Trophoblast cell (in vitro differentiated cells and primary cell): ENCODE measurements at regions not wholly inside any gene's neighbourhood (a gene's known extent, or its start where the extent isn't known, plus 50 kb on each side); places are given as distances from the start of the nearest gene placed in this dataset.

Source experiments
- DNase-seq, 2 donors: peaks; one replicate each; pipeline ENCODE4 v3.0.0-alpha.2; 2016
- H2AFZ ChIP-seq: 2 replicates; pipeline ENCODE4 v1.6.1; 2013; ENCODE audit warnings: low read length, moderate library complexity, mild to moderate bottlenecking; ENCODE audit not compliant: insufficient read depth, poor library complexity
- H2AK5ac ChIP-seq: 2 replicates; pipeline ENCODE4 v1.6.1; 2013; ENCODE audit warnings: mild to moderate bottlenecking, low read length
- H2BK120ac ChIP-seq: 2 replicates; pipeline ENCODE4 v1.6.1; 2013; ENCODE audit warnings: low read length, mild to moderate bottlenecking, moderate library complexity; ENCODE audit not compliant: insufficient read depth, poor library complexity
- H2BK12ac ChIP-seq: 2 replicates; pipeline ENCODE4 v1.6.1; 2013; ENCODE audit warnings: mild to moderate bottlenecking, low read length, moderate library complexity
- H2BK5ac ChIP-seq: 2 replicates; pipeline ENCODE4 v1.6.1; 2013; ENCODE audit warnings: low read length, low read depth, moderate library complexity, mild to moderate bottlenecking; ENCODE audit not compliant: poor library complexity
- H3K14ac ChIP-seq: 2 replicates; pipeline ENCODE4 v1.6.1; 2013; ENCODE audit warnings: mild to moderate bottlenecking, low read length
- H3K18ac ChIP-seq: 2 replicates; pipeline ENCODE4 v1.6.1; 2013; ENCODE audit warnings: mild to moderate bottlenecking, low read length
- H3K23ac ChIP-seq: 2 replicates; pipeline ENCODE4 v1.6.1; 2013; ENCODE audit warnings: low read length
- H3K27ac ChIP-seq: 2 replicates; pipeline ENCODE4 v1.5.1; 2013; ENCODE audit warnings: low read depth, mild to moderate bottlenecking, inconsistent platforms, low read length, moderate library complexity
- H3K27me3 ChIP-seq: 2 replicates; pipeline ENCODE4 v1.6.1; 2013; ENCODE audit warnings: inconsistent platforms, mild to moderate bottlenecking, low read length, moderate library complexity; ENCODE audit not compliant: insufficient read depth
- H3K36me3 ChIP-seq, 2 experiments: 1 replicate in 1 of 2; 2 replicates in 1 of 2; pipeline ENCODE4 v1.6.1; 2013; ENCODE audit warnings: low read length in 2 of 2, mild to moderate bottlenecking in 2 of 2, moderate library complexity in 1 of 2; ENCODE audit not compliant: insufficient read depth in 2 of 2, control insufficient read depth in 1 of 2
- H3K4ac ChIP-seq: 2 replicates; pipeline ENCODE4 v1.6.1; 2013; ENCODE audit warnings: low read depth, mild to moderate bottlenecking, low read length, moderate library complexity
- H3K4me1 ChIP-seq, 2 experiments: 1 replicate in 1 of 2; 2 replicates in 1 of 2; pipeline ENCODE4 v1.6.1; 2013; ENCODE audit warnings: low read length in 2 of 2, mild to moderate bottlenecking in 2 of 2, moderate library complexity in 1 of 2; ENCODE audit not compliant: insufficient read depth in 2 of 2, control insufficient read depth in 1 of 2
- H3K4me2 ChIP-seq: 2 replicates; pipeline ENCODE4 v1.6.1; 2013; ENCODE audit warnings: inconsistent platforms, mild to moderate bottlenecking, low read length, moderate library complexity
- H3K4me3 ChIP-seq: 2 replicates; pipeline ENCODE4 v1.5.1; 2013; ENCODE audit warnings: mild to moderate bottlenecking, low read depth, low read length, inconsistent platforms
- H3K79me1 ChIP-seq: one replicate; pipeline ENCODE4 v1.6.1; 2013; ENCODE audit warnings: low read length
- H3K79me2 ChIP-seq: 2 replicates; pipeline ENCODE4 v1.6.1; 2013; ENCODE audit warnings: low read length, mild to moderate bottlenecking; ENCODE audit not compliant: control insufficient read depth, insufficient read depth, poor library complexity
- H3K9ac ChIP-seq: 2 replicates; pipeline ENCODE4 v1.6.1; 2013; ENCODE audit warnings: mild to moderate bottlenecking, low read length
- H3K9me3 ChIP-seq: 2 replicates; pipeline ENCODE4 v1.6.1; 2013; ENCODE audit warnings: low read depth, mild to moderate bottlenecking, control low read depth, inconsistent platforms, low read length; ENCODE audit not compliant: insufficient read depth
- H4K12ac ChIP-seq: 2 replicates; pipeline ENCODE4 v1.6.1; 2013; ENCODE audit warnings: low read depth, mild to moderate bottlenecking, low read length, moderate library complexity
- H4K8ac ChIP-seq: 2 replicates; pipeline ENCODE4 v1.6.1; 2013; ENCODE audit warnings: low read depth, mild to moderate bottlenecking, low read length, moderate library complexity
- H4K91ac ChIP-seq: one replicate; pipeline ENCODE4 v1.6.1; 2013; ENCODE audit warnings: low read depth, mild to moderate bottlenecking, low read length, moderate library complexity
- WGBS: extraction: QIAGEN DNeasy Blood & Tissue Kit; methylation state at CpG from one replicate; pipeline ENCODE4 v1.1.7; 2013; ENCODE audit warnings: missing lambda C conversion rate; ENCODE audit not compliant: insufficient read length, insufficient coverage; ENCODE audit errors: extremely low coverage; 5-methylcytosine and 5-hydroxymethylcytosine counted together

- Histone ChIP-seq H2AK5ac (no peak overlapping the region), H3K18ac (no peak overlapping the region), H3K4me3 (no peak overlapping the region), H3K4me2 (no peak overlapping the region), H4K8ac (no peak overlapping the region), H4K91ac (no peak overlapping the region), H2BK12ac (no peak overlapping the region), H3K9me3 (no peaks in the 10 kb centered on the region), H2BK120ac (no peak overlapping the region), H3K9ac (no peak overlapping the region), H3K4me1 (peaks cover 0 to 3% of the 10 kb centered on the region in 2 experiments), H3K14ac (no peak overlapping the region), H3K36me3 (no peaks in the 10 kb centered on the region), H4K12ac (no peak overlapping the region), H3K79me1 (no peaks in the 10 kb centered on the region), H3K4ac (no peak overlapping the region), H3K79me2 (no peaks in the 10 kb centered on the region), H2BK5ac (no peak overlapping the region), H3K27ac (no peak overlapping the region), H3K27me3 (no peaks in the 10 kb centered on the region), H3K23ac (no peak overlapping the region), H2AFZ (no peak overlapping the region)
- DNase-seq, result no peak
- no CpG with 5 or more reads among the region's 4 CpGs for WGBS
These were observed 336.9 kb downstream of the CD83 start for GRCh38 chr6:14454473-14454775.

GRCh38 chr6:14455427-14455826 is 337.9 kb downstream of the CD83 start:
- Histone ChIP-seq H3K4ac (no peak overlapping the region), H2BK5ac (no peak overlapping the region), H3K18ac (no peak overlapping the region), H2BK120ac (no peak overlapping the region), H3K4me1 (peaks cover 0 to 2% of the 10 kb centered on the region in 2 experiments), H2BK12ac (no peak overlapping the region), H3K27me3 (no peaks in the 10 kb centered on the region), H2AK5ac (no peak overlapping the region), H4K8ac (no peak overlapping the region), H3K27ac (no peak overlapping the region), H3K79me2 (no peaks in the 10 kb centered on the region), H3K23ac (no peak overlapping the region), H3K14ac (no peak overlapping the region), H3K4me2 (no peak overlapping the region), H4K12ac (no peak overlapping the region), H2AFZ (no peak overlapping the region), H4K91ac (no peak overlapping the region), H3K79me1 (no peaks in the 10 kb centered on the region), H3K9ac (no peak overlapping the region), H3K36me3 (no peaks in the 10 kb centered on the region), H3K9me3 (no peaks in the 10 kb centered on the region), H3K4me3 (no peak overlapping the region)
- no peak for DNase-seq
- WGBS, result no CpG with 5 or more reads among the region's 3 CpGs

GRCh38 chr6:14455876-14456648 is 338.5 kb downstream of the CD83 start:
- Histone ChIP-seq H2BK120ac (no peak overlapping the region), H3K36me3 (no peaks in the 10 kb centered on the region), H3K9me3 (no peaks in the 10 kb centered on the region), H2AK5ac (no peak overlapping the region), H3K4ac (no peak overlapping the region), H4K91ac (no peak overlapping the region), H3K4me1 (peaks cover 0 to 2% of the 10 kb centered on the region in 2 experiments), H3K9ac (no peak overlapping the region), H3K18ac (no peak overlapping the region), H4K12ac (no peak overlapping the region), H3K27ac (no peak overlapping the region), H4K8ac (no peak overlapping the region), H3K14ac (no peak overlapping the region), H3K4me3 (no peak overlapping the region), H3K79me2 (no peaks in the 10 kb centered on the region), H3K4me2 (no peak overlapping the region), H2AFZ (no peak overlapping the region), H2BK5ac (no peak overlapping the region), H2BK12ac (no peak overlapping the region), H3K79me1 (no peaks in the 10 kb centered on the region), H3K23ac (no peak overlapping the region), H3K27me3 (no peaks in the 10 kb centered on the region)
- no peak for DNase-seq
- WGBS, result 100% methylated on average over 1 of the region's 8 CpGs

GRCh38 chr6:14456941-14457340 is 339.4 kb downstream of the CD83 start:
- Histone ChIP-seq H3K18ac (no peak overlapping the region), H4K12ac (no peak overlapping the region), H3K79me2 (no peaks in the 10 kb centered on the region), H3K27ac (no peak overlapping the region), H4K91ac (no peak overlapping the region), H3K9ac (no peak overlapping the region), H3K14ac (no peak overlapping the region), H2BK120ac (no peak overlapping the region), H3K4me2 (no peak overlapping the region), H3K23ac (no peak overlapping the region), H2BK5ac (no peak overlapping the region), H4K8ac (no peak overlapping the region), H2AFZ (no peak overlapping the region), H3K4me1 (peaks cover 0 to 2% of the 10 kb centered on the region in 2 experiments), H3K79me1 (no peaks in the 10 kb centered on the region), H3K4me3 (no peak overlapping the region), H3K36me3 (no peaks in the 10 kb centered on the region), H3K27me3 (no peaks in the 10 kb centered on the region), H3K9me3 (no peaks in the 10 kb centered on the region), H2AK5ac (no peak overlapping the region), H3K4ac (no peak overlapping the region), H2BK12ac (no peak overlapping the region)
- no CpG with 5 or more reads among the region's 1 CpG for WGBS
- DNase-seq, result no peak
